ENCODE measurements at regions not wholly inside any gene's neighbourhood (a gene's known extent, or its start where the extent isn't known, plus 50 kb on each side); places are given as distances from the start of the nearest gene placed in this dataset.

GRCh38 chr1:106619827-106620134, 436.7 kb upstream of the PRMT6 start:
- TF ChIP-seq, protein P1, sequence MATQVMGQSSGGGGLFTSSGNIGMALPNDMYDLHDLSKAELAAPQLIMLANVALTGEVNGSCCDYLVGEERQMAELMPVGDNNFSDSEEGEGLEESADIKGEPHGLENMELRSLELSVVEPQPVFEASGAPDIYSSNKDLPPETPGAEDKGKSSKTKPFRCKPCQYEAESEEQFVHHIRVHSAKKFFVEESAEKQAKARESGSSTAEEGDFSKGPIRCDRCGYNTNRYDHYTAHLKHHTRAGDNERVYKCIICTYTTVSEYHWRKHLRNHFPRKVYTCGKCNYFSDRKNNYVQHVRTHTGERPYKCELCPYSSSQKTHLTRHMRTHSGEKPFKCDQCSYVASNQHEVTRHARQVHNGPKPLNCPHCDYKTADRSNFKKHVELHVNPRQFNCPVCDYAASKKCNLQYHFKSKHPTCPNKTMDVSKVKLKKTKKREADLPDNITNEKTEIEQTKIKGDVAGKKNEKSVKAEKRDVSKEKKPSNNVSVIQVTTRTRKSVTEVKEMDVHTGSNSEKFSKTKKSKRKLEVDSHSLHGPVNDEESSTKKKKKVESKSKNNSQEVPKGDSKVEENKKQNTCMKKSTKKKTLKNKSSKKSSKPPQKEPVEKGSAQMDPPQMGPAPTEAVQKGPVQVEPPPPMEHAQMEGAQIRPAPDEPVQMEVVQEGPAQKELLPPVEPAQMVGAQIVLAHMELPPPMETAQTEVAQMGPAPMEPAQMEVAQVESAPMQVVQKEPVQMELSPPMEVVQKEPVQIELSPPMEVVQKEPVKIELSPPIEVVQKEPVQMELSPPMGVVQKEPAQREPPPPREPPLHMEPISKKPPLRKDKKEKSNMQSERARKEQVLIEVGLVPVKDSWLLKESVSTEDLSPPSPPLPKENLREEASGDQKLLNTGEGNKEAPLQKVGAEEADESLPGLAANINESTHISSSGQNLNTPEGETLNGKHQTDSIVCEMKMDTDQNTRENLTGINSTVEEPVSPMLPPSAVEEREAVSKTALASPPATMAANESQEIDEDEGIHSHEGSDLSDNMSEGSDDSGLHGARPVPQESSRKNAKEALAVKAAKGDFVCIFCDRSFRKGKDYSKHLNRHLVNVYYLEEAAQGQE (IDR thresholded peaks at IDR 0.05) = no peak
- TF ChIP-seq, protein P2, sequence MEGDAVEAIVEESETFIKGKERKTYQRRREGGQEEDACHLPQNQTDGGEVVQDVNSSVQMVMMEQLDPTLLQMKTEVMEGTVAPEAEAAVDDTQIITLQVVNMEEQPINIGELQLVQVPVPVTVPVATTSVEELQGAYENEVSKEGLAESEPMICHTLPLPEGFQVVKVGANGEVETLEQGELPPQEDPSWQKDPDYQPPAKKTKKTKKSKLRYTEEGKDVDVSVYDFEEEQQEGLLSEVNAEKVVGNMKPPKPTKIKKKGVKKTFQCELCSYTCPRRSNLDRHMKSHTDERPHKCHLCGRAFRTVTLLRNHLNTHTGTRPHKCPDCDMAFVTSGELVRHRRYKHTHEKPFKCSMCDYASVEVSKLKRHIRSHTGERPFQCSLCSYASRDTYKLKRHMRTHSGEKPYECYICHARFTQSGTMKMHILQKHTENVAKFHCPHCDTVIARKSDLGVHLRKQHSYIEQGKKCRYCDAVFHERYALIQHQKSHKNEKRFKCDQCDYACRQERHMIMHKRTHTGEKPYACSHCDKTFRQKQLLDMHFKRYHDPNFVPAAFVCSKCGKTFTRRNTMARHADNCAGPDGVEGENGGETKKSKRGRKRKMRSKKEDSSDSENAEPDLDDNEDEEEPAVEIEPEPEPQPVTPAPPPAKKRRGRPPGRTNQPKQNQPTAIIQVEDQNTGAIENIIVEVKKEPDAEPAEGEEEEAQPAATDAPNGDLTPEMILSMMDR (IDR thresholded peaks at IDR 0.05; ENCODE audit: low read depth, low read length, missing input control) = no peak
- TF ChIP-seq JUND (IDR thresholded peaks at IDR 0.05) (no peak), HNF4A (conservative IDR thresholded peaks at IDR 0.05) (no peak), YY1 (IDR thresholded peaks at IDR 0.05) (no peak), NR2F2 (IDR thresholded peaks at IDR 0.05) (no peak), RAD21 (IDR thresholded peaks at IDR 0.05) (no peak), HNF4G (IDR thresholded peaks at IDR 0.05) (no peak), ZBTB33 (IDR thresholded peaks at IDR 0.05) (no peak), FOXA2 (IDR thresholded peaks at IDR 0.05) (no peak)
- TF ChIP-seq, protein P3, sequence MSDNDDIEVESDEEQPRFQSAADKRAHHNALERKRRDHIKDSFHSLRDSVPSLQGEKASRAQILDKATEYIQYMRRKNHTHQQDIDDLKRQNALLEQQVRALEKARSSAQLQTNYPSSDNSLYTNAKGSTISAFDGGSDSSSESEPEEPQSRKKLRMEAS (IDR thresholded peaks at IDR 0.05) = no peak
- H3K27me3 ChIP-seq (ENCODE audit: control insufficient read depth in 4 of 4, insufficient read depth in 4 of 4, low read length in 3 of 4) = no peaks in the 10 kb centered on the region
- DNase-seq (ENCODE audit: low spot score) = no peak
- H3K36me3 ChIP-seq (ENCODE audit: control insufficient read depth in 4 of 4, insufficient read depth in 3 of 4, low read depth in 1 of 4, low read length in 3 of 4) = no peaks in the 10 kb centered on the region
- H3K4me1 ChIP-seq (ENCODE audit: control insufficient read depth in 4 of 4, insufficient read depth in 4 of 4, low read length in 3 of 4) = no peaks in the 10 kb centered on the region
- H3K9me3 ChIP-seq (ENCODE audit: control insufficient read depth in 4 of 4, low read length in 3 of 4) = peaks cover 0 to 2% (median under 1%) of the 10 kb centered on the region in 4 donors
- H3K4me3 ChIP-seq (ENCODE audit: low read depth in 1 of 3, low read length in 3 of 3) = no peak overlapping the region
- 53% methylated on average over 5 of the region's 5 CpGs for WGBS
- H3K27ac ChIP-seq (ENCODE audit: low read depth in 1 of 2, low read length in 2 of 2) = no peak overlapping the region
- no peak overlapping the region for H3K9ac ChIP-seq (ENCODE audit: low read depth in 1 of 2, low read length in 2 of 2)

DNA sequence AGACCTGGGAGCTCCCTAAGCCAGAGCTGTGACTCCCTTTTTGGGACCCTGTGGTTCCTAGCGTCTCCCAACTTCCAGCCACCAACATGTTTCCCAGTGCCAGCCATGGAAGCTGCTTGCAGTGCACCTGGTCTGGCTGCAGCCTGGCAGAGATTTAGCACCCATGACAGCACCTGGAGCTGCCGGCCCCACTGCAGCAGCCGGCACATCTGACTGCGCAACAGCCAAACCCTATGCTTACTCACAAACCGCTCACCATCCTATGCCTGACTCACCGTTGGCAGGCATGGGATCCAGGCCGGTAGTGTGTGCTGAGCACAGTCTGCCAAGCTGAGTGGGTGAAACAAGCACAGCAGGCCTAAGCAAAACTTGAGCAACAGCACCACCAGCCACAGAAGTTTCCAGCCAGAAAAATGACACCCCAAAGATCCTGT, 435.9 kb upstream of the PRMT6 start:
- Histone ChIP-seq H3K4me3 (ENCODE audit: low read depth in 1 of 3, low read length in 3 of 3) (no peak overlapping the region), H3K4me1 (ENCODE audit: control insufficient read depth in 4 of 4, insufficient read depth in 4 of 4, low read length in 3 of 4) (no peaks in the 10 kb centered on the region), H3K36me3 (ENCODE audit: control insufficient read depth in 4 of 4, insufficient read depth in 3 of 4, low read depth in 1 of 4, low read length in 3 of 4) (no peaks in the 10 kb centered on the region), H3K27me3 (ENCODE audit: control insufficient read depth in 4 of 4, insufficient read depth in 4 of 4, low read length in 3 of 4) (no peaks in the 10 kb centered on the region), H3K9ac (ENCODE audit: low read depth in 1 of 2, low read length in 2 of 2) (no peak overlapping the region), H3K27ac (ENCODE audit: low read depth in 1 of 2, low read length in 2 of 2) (no peak overlapping the region), H3K9me3 (ENCODE audit: control insufficient read depth in 4 of 4, low read length in 3 of 4) (peaks cover 0 to 2% (median under 1%) of the 10 kb centered on the region in 4 donors)
- whole genome bisulfite sequencing = 74% methylated on average over 7 of the region's 7 CpGs
- TF ChIP-seq, protein P1 (IDR thresholded peaks at IDR 0.05) = no peak
- TF ChIP-seq RXRA (IDR thresholded peaks at IDR 0.05) (no peak), FOXA1 (IDR thresholded peaks at IDR 0.05) (no peak), TAF1 (conservative IDR thresholded peaks at IDR 0.05) (no peak)
- DNase-seq (ENCODE audit: low spot score) = no peak

All from liver (tissue), 8 donors.